OCI-LY3 (cell line): ENCODE measurements at regions not wholly inside any gene's neighbourhood (a gene's known extent, or its start where the extent isn't known, plus 50 kb on each side); places are given as distances from the start of the nearest gene placed in this dataset.

Experiments
- H2AFZ ChIP-seq: fragments of 200-600, 300-600 bp; shearing (Covaris generic); 2 replicates; pipeline ENCODE4 v1.6.0; 2014; ENCODE audit warnings: antibody characterized with exemption, low read depth, low read length
- H3K27ac ChIP-seq: fragments of 200-600, 300-600 bp; sonication (generic); 2 replicates; pipeline ENCODE4 v1.5.1; 2014; ENCODE audit warnings: mild to moderate bottlenecking, low read length, moderate library complexity, mixed read lengths
- H3K27me3 ChIP-seq: fragments of 200-600, 300-600 bp; sonication (generic); 2 replicates; pipeline ENCODE4 v1.6.1; 2014; ENCODE audit warnings: low read depth, low read length, mixed read lengths
- H3K36me3 ChIP-seq: fragments of 200-600, 300-600 bp; sonication (generic); replicated peaks from 2 replicates; pipeline ENCODE3; 2014; ENCODE audit warnings: low read depth, low read length, mixed read lengths
- H3K4me1 ChIP-seq: fragments of 300-600, 200-600 bp; sonication (generic); 2 replicates; pipeline ENCODE4 v1.6.1; 2014; ENCODE audit warnings: low read length, mixed read lengths
- H3K4me2 ChIP-seq: fragments of 200-600, 300-600 bp; sonication (generic); 2 replicates; pipeline ENCODE4 v1.6.1; 2014; ENCODE audit warnings: low read length, mixed read lengths
- H3K4me3 ChIP-seq: fragments of 300-600, 200-600 bp; sonication (generic); 2 replicates; pipeline ENCODE4 v1.5.1; 2014; ENCODE audit warnings: antibody characterized with exemption, mild to moderate bottlenecking, low read length, moderate library complexity
- H3K79me2 ChIP-seq: fragments of 300-600, 200-600 bp; shearing (Covaris generic); 2 replicates; pipeline ENCODE4 v1.6.1; 2014; ENCODE audit warnings: mild to moderate bottlenecking, low read length, mixed read lengths
- H3K9ac ChIP-seq: fragments of 300-600, 200-600 bp; shearing (Covaris generic); 2 replicates; pipeline ENCODE4 v1.6.0; 2014; ENCODE audit warnings: mild to moderate bottlenecking, low read length, moderate library complexity
- H3K9me3 ChIP-seq: fragments of 200-600, 300-600 bp; shearing (Covaris generic); 2 replicates; pipeline ENCODE4 v1.6.1; 2014; ENCODE audit warnings: low read length, mixed read lengths; ENCODE audit not compliant: insufficient read depth
- H4K20me1 ChIP-seq: fragments of 200-600, 300-600 bp; sonication (generic); 2 replicates; pipeline ENCODE4 v1.6.1; 2016; ENCODE audit warnings: low read length, mixed read lengths; ENCODE audit not compliant: insufficient read depth
- EZH2phosphoT487 ChIP-seq: fragments of 200-600 bp; shearing (Covaris generic); IDR thresholded peaks from 2 replicates; pipeline ENCODE4 v1.6.1; 2018; ENCODE audit warnings: antibody characterized with exemption, mixed run types, low read depth
- TF ChIP-seq, protein P1 (sequence below): fragments of 200-600, 300-600 bp; sonication (generic); IDR thresholded peaks from 2 replicates; pipeline ENCODE4 v1.5.1; 2014; ENCODE audit warnings: antibody characterized with exemption, low read length, low read depth

DNA sequence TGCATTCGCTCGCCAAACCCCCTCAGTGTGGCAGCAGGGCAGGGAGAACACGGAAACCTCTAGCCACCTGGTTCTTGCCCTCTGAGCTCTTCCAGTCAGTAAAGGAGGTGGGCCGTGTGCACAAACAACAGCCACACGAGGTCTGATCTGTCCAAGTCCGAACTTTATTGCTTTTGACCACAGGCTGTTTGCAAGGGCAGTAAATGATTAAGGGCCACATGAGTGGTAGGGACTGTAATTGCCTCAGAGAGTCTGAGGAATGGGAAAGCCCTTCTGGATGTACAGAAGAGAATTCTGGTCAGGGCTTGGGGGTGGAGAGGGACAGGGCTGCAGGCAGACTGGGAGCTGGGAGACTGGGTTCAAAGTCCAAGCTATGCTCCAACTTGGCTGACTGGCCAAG lies 75.7 kb upstream of the LHX1 start:
- TF ChIP-seq, protein P1, sequence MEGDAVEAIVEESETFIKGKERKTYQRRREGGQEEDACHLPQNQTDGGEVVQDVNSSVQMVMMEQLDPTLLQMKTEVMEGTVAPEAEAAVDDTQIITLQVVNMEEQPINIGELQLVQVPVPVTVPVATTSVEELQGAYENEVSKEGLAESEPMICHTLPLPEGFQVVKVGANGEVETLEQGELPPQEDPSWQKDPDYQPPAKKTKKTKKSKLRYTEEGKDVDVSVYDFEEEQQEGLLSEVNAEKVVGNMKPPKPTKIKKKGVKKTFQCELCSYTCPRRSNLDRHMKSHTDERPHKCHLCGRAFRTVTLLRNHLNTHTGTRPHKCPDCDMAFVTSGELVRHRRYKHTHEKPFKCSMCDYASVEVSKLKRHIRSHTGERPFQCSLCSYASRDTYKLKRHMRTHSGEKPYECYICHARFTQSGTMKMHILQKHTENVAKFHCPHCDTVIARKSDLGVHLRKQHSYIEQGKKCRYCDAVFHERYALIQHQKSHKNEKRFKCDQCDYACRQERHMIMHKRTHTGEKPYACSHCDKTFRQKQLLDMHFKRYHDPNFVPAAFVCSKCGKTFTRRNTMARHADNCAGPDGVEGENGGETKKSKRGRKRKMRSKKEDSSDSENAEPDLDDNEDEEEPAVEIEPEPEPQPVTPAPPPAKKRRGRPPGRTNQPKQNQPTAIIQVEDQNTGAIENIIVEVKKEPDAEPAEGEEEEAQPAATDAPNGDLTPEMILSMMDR, result no peak
- TF ChIP-seq EZH2phosphoT487, result no peak
- H3K27ac ChIP-seq, result no peak overlapping the region
- no peak overlapping the region for H3K4me2 ChIP-seq
- H3K4me1 ChIP-seq, result no peaks in the 10 kb centered on the region
- no peaks in the 10 kb centered on the region for H3K36me3 ChIP-seq
- H3K79me2 ChIP-seq, result no peaks in the 10 kb centered on the region
- H3K9me3 ChIP-seq, result no peaks in the 10 kb centered on the region
- no peak overlapping the region for H2AFZ ChIP-seq
- H3K4me3 ChIP-seq, result no peak overlapping the region
- no peak overlapping the region for H3K9ac ChIP-seq
- H4K20me1 ChIP-seq, result no peaks in the 10 kb centered on the region
- H3K27me3 ChIP-seq, result peaks cover 11% of the 10 kb centered on the region; the same call in 1 of the 2 replicates

DNA sequence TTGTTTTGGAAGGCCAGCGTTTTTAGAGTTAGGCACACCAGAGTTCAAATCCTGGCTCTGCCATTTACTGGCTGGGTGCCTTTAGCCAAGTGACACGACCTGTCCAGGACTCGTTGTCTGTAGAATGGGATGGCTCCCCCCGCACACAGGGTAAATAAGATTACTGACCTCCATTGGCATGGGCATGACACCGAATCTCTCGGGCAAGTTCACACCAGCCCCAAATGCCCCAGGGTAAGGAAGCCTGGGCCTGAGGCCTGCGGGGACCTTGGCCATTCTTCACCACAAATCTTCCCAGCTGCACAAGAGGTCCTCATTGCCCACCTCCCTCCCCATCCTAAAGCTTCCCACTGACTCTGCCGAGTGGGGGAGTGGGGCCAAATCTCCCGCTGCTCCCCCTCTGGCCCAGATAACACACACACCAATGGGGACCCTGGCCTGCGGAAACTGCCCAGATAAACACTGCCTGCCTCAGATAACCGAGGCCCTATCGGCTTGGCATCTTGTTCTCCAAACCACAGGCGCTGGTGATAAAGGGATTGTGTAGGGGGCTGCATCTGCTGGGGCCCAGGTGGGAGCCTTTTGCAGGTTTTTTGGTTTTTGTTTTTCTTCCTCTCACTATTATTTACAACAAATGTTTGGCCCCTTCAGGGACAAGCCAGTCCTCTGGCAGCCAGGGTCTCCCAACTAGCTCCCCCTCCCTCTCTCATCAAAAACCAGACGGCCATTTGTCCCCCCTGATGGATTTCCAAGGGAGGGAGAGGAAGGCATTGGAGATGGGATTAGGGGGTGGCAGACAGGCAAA lies 75.0 kb upstream of the LHX1 start:
- no peaks in the 10 kb centered on the region for H4K20me1 ChIP-seq
- H3K4me3 ChIP-seq, result no peak overlapping the region
- H3K4me2 ChIP-seq, result no peak overlapping the region
- H2AFZ ChIP-seq, result no peak overlapping the region
- no peaks in the 10 kb centered on the region for H3K36me3 ChIP-seq
- H3K27ac ChIP-seq, result no peak overlapping the region
- no peak for TF ChIP-seq EZH2phosphoT487
- TF ChIP-seq, protein P1, result no peak
- no peaks in the 10 kb centered on the region for H3K79me2 ChIP-seq
- no peak overlapping the region for H3K9ac ChIP-seq
- peaks cover 11% of the 10 kb centered on the region; the same call in 1 of the 2 replicates for H3K27me3 ChIP-seq
- no peaks in the 10 kb centered on the region for H3K9me3 ChIP-seq
- H3K4me1 ChIP-seq, result no peaks in the 10 kb centered on the region

DNA sequence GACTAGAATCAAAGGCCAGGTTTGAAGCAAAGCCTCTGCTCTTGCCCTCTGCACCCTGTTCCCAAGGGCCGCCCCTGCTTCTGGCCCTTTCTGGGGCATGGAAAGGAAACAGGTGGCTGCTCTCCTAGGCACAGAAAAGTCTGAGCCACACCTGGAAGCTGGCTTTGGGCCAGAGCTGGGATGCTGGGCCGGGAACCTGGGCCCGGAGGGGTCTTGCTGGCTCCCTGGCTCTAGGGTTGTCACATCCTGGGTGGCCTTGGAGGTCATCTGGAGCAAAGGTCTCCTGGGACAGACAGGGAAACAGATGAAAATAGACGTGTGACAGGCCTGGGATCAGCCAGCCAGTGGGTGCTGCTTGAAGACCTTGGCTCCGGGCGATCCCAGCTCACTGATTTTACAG lies 74.1 kb upstream of the LHX1 start:
- H3K4me2 ChIP-seq, result no peak overlapping the region
- H2AFZ ChIP-seq, result no peak overlapping the region

DNA sequence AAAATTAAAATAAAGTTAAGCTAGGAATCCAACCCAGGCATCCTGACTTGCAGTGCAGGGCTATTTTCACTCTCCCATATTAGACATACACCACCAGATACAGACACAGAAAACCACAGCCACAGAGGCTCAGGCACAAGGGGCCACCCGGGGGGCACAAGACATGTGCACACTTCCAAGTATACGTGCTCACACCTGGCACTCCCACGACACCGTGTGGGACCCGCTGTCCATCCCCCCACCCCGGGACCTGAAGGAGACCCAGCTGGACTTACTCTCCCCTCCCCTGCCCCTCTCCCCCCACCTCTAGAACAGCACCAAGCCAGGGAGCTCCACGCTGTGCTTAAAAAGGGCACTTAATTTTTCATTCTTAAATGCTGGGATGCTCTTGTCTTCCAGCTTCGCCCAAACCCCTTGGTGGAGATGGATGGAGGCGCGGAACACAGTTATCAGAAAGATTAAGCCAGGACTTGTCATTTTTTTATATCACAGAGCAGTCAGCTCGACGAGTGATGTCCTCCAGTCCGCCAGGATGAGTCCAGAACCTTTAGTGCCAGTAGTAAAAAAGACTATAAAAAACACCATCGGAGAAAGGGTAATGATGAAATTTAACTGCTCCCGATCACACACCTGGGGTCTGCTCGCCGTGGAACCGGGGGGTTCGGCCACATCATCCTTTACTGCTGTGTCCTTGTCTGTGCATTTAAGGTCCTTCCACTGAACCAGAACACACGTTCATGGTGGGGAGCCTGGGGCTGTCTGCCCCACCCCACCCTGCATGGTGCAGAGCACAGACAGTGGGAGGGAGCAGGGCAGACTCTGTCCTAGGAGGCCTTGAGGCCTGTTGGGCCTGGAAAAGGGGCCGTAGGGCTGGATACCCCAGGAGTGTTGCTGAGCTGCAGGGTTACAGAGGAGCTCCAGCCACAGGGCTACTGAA lies 73.3 kb upstream of the LHX1 start:
- TF ChIP-seq, protein P1, result no peak
- TF ChIP-seq EZH2phosphoT487, result no peak
- no peak overlapping the region for H2AFZ ChIP-seq
- H3K27me3 ChIP-seq, result peaks cover 15% of the 10 kb centered on the region; the same call in 1 of the 2 replicates
- no peaks in the 10 kb centered on the region for H3K4me1 ChIP-seq
- no peaks in the 10 kb centered on the region for H3K79me2 ChIP-seq
- no peaks in the 10 kb centered on the region for H4K20me1 ChIP-seq
- no peaks in the 10 kb centered on the region for H3K36me3 ChIP-seq
- H3K4me3 ChIP-seq, result no peak overlapping the region
- H3K4me2 ChIP-seq, result no peak overlapping the region
- H3K9me3 ChIP-seq, result no peaks in the 10 kb centered on the region
- H3K27ac ChIP-seq, result no peak overlapping the region
- H3K9ac ChIP-seq, result no peak overlapping the region

More for the DNA sequence above, 74.1 kb upstream of the LHX1 start:
- TF ChIP-seq EZH2phosphoT487, result no peak
- Histone ChIP-seq H3K4me1 (no peaks in the 10 kb centered on the region), H3K36me3 (no peaks in the 10 kb centered on the region), H4K20me1 (no peaks in the 10 kb centered on the region), H3K27ac (no peak overlapping the region), H3K4me3 (no peak overlapping the region), H3K9me3 (no peaks in the 10 kb centered on the region), H3K27me3 (peaks cover 15% of the 10 kb centered on the region; the same call in 1 of the 2 replicates), H3K9ac (no peak overlapping the region), H3K79me2 (no peaks in the 10 kb centered on the region)
